Lower leg skin (tissue), 3 donors: ENCODE measurements at regions not wholly inside any gene's neighbourhood (a gene's known extent, or its start where the extent isn't known, plus 50 kb on each side); places are given as distances from the start of the nearest gene placed in this dataset.

ENCODE experiments used
- CTCF ChIP-seq, 3 donors: fragments of 450-650 bp; IDR thresholded peaks; one replicate each; pipeline ENCODE4 v1.5.1; 2016; ENCODE audit warnings: antibody characterized with exemption in 3 of 3, mild to moderate bottlenecking in 3 of 3, moderate library complexity in 2 of 3
- POLR2A ChIP-seq, 2 donors: fragments of 450-650 bp; IDR thresholded peaks; one replicate each; pipeline ENCODE4 v1.6.1; 2016 to 2017; ENCODE audit warnings: antibody characterized with exemption in 2 of 2, mild to moderate bottlenecking in 1 of 2, moderate library complexity in 1 of 2

- TF ChIP-seq CTCF (IDR thresholded peaks at IDR 0.05) (no peak), POLR2A (IDR thresholded peaks at IDR 0.05) (no peak)
Measured at GRCh38 chr11:119880873-119881272, 151.9 kb upstream of the NECTIN1 start.
